Adrenal gland (tissue), 5 donors: ENCODE measurements at regions not wholly inside any gene's neighbourhood (a gene's known extent, or its start where the extent isn't known, plus 50 kb on each side); places are given as distances from the start of the nearest gene placed in this dataset.

Experiments used
- POLR2A ChIP-seq, 2 donors: fragments of 450-650 bp; IDR thresholded peaks; one replicate each; pipeline ENCODE4 v1.6.1; 2017; ENCODE audit warnings: antibody characterized with exemption in 2 of 2, mild to moderate bottlenecking in 2 of 2, moderate library complexity in 1 of 2
- TF ChIP-seq, protein P1 (sequence below), 6 experiments: fragments of 450-650 bp in 4 of 6; fragments of 200-600 bp in 2 of 6; sonication (generic) in 1 of 6; IDR thresholded peaks; 1 replicate in 5 of 6; 2 replicates in 1 of 6; pipeline versions ENCODE4 v1.5.1 to v1.8.0; 2016 to 2021; ENCODE audit warnings: antibody characterized with exemption in 6 of 6, mild to moderate bottlenecking in 2 of 6, moderate library complexity in 1 of 6
- donor health status: DM: no; HTN: no; CAD: no.

GRCh38 chr10:117723343-117723742 lies 180.8 kb downstream of the EMX2 start:
- TF ChIP-seq POLR2A (IDR thresholded peaks at IDR 0.05): no peak
- TF ChIP-seq, protein P1, sequence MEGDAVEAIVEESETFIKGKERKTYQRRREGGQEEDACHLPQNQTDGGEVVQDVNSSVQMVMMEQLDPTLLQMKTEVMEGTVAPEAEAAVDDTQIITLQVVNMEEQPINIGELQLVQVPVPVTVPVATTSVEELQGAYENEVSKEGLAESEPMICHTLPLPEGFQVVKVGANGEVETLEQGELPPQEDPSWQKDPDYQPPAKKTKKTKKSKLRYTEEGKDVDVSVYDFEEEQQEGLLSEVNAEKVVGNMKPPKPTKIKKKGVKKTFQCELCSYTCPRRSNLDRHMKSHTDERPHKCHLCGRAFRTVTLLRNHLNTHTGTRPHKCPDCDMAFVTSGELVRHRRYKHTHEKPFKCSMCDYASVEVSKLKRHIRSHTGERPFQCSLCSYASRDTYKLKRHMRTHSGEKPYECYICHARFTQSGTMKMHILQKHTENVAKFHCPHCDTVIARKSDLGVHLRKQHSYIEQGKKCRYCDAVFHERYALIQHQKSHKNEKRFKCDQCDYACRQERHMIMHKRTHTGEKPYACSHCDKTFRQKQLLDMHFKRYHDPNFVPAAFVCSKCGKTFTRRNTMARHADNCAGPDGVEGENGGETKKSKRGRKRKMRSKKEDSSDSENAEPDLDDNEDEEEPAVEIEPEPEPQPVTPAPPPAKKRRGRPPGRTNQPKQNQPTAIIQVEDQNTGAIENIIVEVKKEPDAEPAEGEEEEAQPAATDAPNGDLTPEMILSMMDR (IDR thresholded peaks at IDR 0.05): no peak
